Mesendoderm (in vitro differentiated cells): ENCODE measurements at regions not wholly inside any gene's neighbourhood (a gene's known extent, or its start where the extent isn't known, plus 50 kb on each side); places are given as distances from the start of the nearest gene placed in this dataset.

ENCODE experiments used
- DNase-seq: peaks from one replicate; pipeline ENCODE4 v3.0.0; 2013
- H2AK5ac ChIP-seq: 2 replicates; pipeline ENCODE4 v1.6.1; 2013; ENCODE audit warnings: low read length, inconsistent platforms
- H2BK120ac ChIP-seq: 2 replicates; pipeline ENCODE4 v1.6.1; 2013; ENCODE audit warnings: low read depth, mild to moderate bottlenecking, low read length, moderate library complexity, mixed read lengths
- H2BK15ac ChIP-seq: replicated peaks from 2 replicates; pipeline ENCODE4 v1.6.1; 2013; ENCODE audit warnings: low read depth, mild to moderate bottlenecking, moderate library complexity
- H2BK5ac ChIP-seq: 2 replicates; pipeline ENCODE4 v1.6.1; 2013; ENCODE audit warnings: low read length, inconsistent platforms
- H3K18ac ChIP-seq: 2 replicates; pipeline ENCODE4 v1.6.1; 2013; ENCODE audit warnings: mild to moderate bottlenecking, low read length, mixed read lengths
- H3K23ac ChIP-seq: one replicate; pipeline ENCODE4 v1.6.1; 2013; ENCODE audit warnings: low read length
- H3K27ac ChIP-seq: 2 replicates; pipeline ENCODE4 v1.5.1; 2013; ENCODE audit warnings: low read depth, mild to moderate bottlenecking, inconsistent platforms, low read length, moderate library complexity
- H3K27me3 ChIP-seq: 2 replicates; pipeline ENCODE4 v1.6.1; 2013; ENCODE audit warnings: low read length, control low read depth, mild to moderate bottlenecking, inconsistent platforms; ENCODE audit not compliant: insufficient read depth, poor library complexity
- H3K36me3 ChIP-seq: 2 replicates; pipeline ENCODE4 v1.6.1; 2013; ENCODE audit warnings: low read length, inconsistent platforms; ENCODE audit not compliant: control insufficient read depth, insufficient read depth
- H3K4ac ChIP-seq: one replicate; pipeline ENCODE4 v1.6.1; 2013; ENCODE audit warnings: low read depth, mild to moderate bottlenecking, low read length, moderate library complexity
- H3K4me1 ChIP-seq: 2 replicates; pipeline ENCODE4 v1.6.1; 2013; ENCODE audit warnings: low read depth, low read length, inconsistent platforms; ENCODE audit not compliant: control insufficient read depth
- H3K4me2 ChIP-seq: 2 replicates; pipeline ENCODE4 v1.6.1; 2013; ENCODE audit warnings: low read length
- H3K4me3 ChIP-seq: 2 replicates; pipeline ENCODE4 v1.5.1; 2013; ENCODE audit warnings: mild to moderate bottlenecking, low read length
- H3K56ac ChIP-seq: one replicate; pipeline ENCODE4 v1.6.1; 2013; ENCODE audit warnings: low read length
- H3K79me1 ChIP-seq: 2 replicates; pipeline ENCODE4 v1.6.1; 2013; ENCODE audit warnings: low read length, inconsistent platforms
- H3K79me2 ChIP-seq: 2 replicates; pipeline ENCODE4 v1.6.1; 2013; ENCODE audit warnings: mild to moderate bottlenecking, low read length; ENCODE audit not compliant: control insufficient read depth, insufficient read depth
- H3K9ac ChIP-seq: 2 replicates; pipeline ENCODE4 v1.6.1; 2013; ENCODE audit warnings: low read length, inconsistent platforms
- H4K5ac ChIP-seq: one replicate; pipeline ENCODE4 v1.6.1; 2013; ENCODE audit warnings: low read length
- H4K8ac ChIP-seq: one replicate; pipeline ENCODE4 v1.6.1; 2013; ENCODE audit warnings: low read depth, mild to moderate bottlenecking, control low read depth, low read length, moderate library complexity
- WGBS: extraction: QIAGEN DNeasy Blood & Tissue Kit; methylation state at CpG from one replicate; pipeline ENCODE4 v1.1.7; 2013; ENCODE audit warnings: low lambda C conversion rate, missing lambda C conversion rate; ENCODE audit not compliant: insufficient coverage; ENCODE audit errors: extremely low coverage; 5-methylcytosine and 5-hydroxymethylcytosine counted together

GRCh38 chr20:55500130-55500529 is 505.2 kb downstream of the CBLN4 start:
- Histone ChIP-seq H2AK5ac (no peak overlapping the region), H2BK15ac (no peak overlapping the region), H4K8ac (no peak overlapping the region), H3K4me1 (no peaks in the 10 kb centered on the region), H3K79me1 (no peaks in the 10 kb centered on the region), H2BK120ac (no peak overlapping the region), H3K23ac (no peak overlapping the region), H2BK5ac (no peak overlapping the region), H3K4me3 (no peak overlapping the region), H3K9ac (no peak overlapping the region), H3K18ac (no peak overlapping the region), H3K56ac (no peak overlapping the region), H3K27ac (no peak overlapping the region), H3K4me2 (no peak overlapping the region), H3K27me3 (no peaks in the 10 kb centered on the region), H3K4ac (no peak overlapping the region), H3K36me3 (no peaks in the 10 kb centered on the region), H4K5ac (no peak overlapping the region), H3K79me2 (no peaks in the 10 kb centered on the region)
- no CpG with 5 or more reads among the region's 4 CpGs for WGBS
- DNase-seq, result no peak

GRCh38 chr20:55488593-55488992 is 516.7 kb downstream of the CBLN4 start:
- H3K4me2 ChIP-seq, result no peak overlapping the region
- no peaks in the 10 kb centered on the region for H3K4me1 ChIP-seq
- H3K4ac ChIP-seq, result no peak overlapping the region
- no peaks in the 10 kb centered on the region for H3K27me3 ChIP-seq
- H2AK5ac ChIP-seq, result no peak overlapping the region
- no peak overlapping the region for H2BK15ac ChIP-seq
- no peak overlapping the region for H2BK120ac ChIP-seq
- no peaks in the 10 kb centered on the region for H3K79me2 ChIP-seq
- no peaks in the 10 kb centered on the region for H3K36me3 ChIP-seq
- no peak overlapping the region for H3K18ac ChIP-seq
- no peak overlapping the region for H3K23ac ChIP-seq
- no peak overlapping the region for H4K8ac ChIP-seq
- no peak overlapping the region for H3K56ac ChIP-seq
- H4K5ac ChIP-seq, result no peak overlapping the region
- no CpG with 5 or more reads among the region's 1 CpG for WGBS
- no peak overlapping the region for H3K4me3 ChIP-seq
- no peak overlapping the region for H2BK5ac ChIP-seq
- H3K79me1 ChIP-seq, result no peaks in the 10 kb centered on the region
- no peak overlapping the region for H3K27ac ChIP-seq
- no peak overlapping the region for H3K9ac ChIP-seq
- DNase-seq, result no peak

- H3K27me3 ChIP-seq, result no peaks in the 10 kb centered on the region
- H3K23ac ChIP-seq, result no peak overlapping the region
- no peak for DNase-seq
- H2BK15ac ChIP-seq, result no peak overlapping the region
- no peak overlapping the region for H3K4ac ChIP-seq
- H4K5ac ChIP-seq, result no peak overlapping the region
- no peak overlapping the region for H2AK5ac ChIP-seq
- no peaks in the 10 kb centered on the region for H3K4me1 ChIP-seq
- H3K4me3 ChIP-seq, result no peak overlapping the region
- no peak overlapping the region for H2BK5ac ChIP-seq
- H3K27ac ChIP-seq, result no peak overlapping the region
- no peak overlapping the region for H3K56ac ChIP-seq
- no peak overlapping the region for H3K18ac ChIP-seq
- no peaks in the 10 kb centered on the region for H3K79me1 ChIP-seq
- no peaks in the 10 kb centered on the region for H3K36me3 ChIP-seq
- no peaks in the 10 kb centered on the region for H3K79me2 ChIP-seq
- H4K8ac ChIP-seq, result no peak overlapping the region
- no peak overlapping the region for H3K4me2 ChIP-seq
- no peak overlapping the region for H2BK120ac ChIP-seq
- WGBS, result no CpG with 5 or more reads among the region's 2 CpGs
- H3K9ac ChIP-seq, result no peak overlapping the region
Observed at GRCh38 chr20:55478724-55479450, 526.4 kb downstream of the CBLN4 start.

- no CpG with 5 or more reads among the region's 4 CpGs for WGBS
- H2BK5ac ChIP-seq, result no peak overlapping the region
- no peak overlapping the region for H4K8ac ChIP-seq
- H3K4me1 ChIP-seq, result no peaks in the 10 kb centered on the region
- no peak overlapping the region for H3K4me2 ChIP-seq
- no peak overlapping the region for H2AK5ac ChIP-seq
- no peak overlapping the region for H2BK120ac ChIP-seq
- peak; percentile 67 for DNase-seq
- no peak overlapping the region for H3K56ac ChIP-seq
- H3K4me3 ChIP-seq, result no peak overlapping the region
- H2BK15ac ChIP-seq, result no peak overlapping the region
- no peaks in the 10 kb centered on the region for H3K79me1 ChIP-seq
- no peak overlapping the region for H3K27ac ChIP-seq
- H3K23ac ChIP-seq, result no peak overlapping the region
- no peak overlapping the region for H3K4ac ChIP-seq
- H3K18ac ChIP-seq, result no peak overlapping the region
- no peaks in the 10 kb centered on the region for H3K27me3 ChIP-seq
- no peak overlapping the region for H4K5ac ChIP-seq
- no peaks in the 10 kb centered on the region for H3K79me2 ChIP-seq
- no peaks in the 10 kb centered on the region for H3K36me3 ChIP-seq
- H3K9ac ChIP-seq, result no peak overlapping the region
Observed at GRCh38 chr20:55472704-55473103, 532.6 kb downstream of the CBLN4 start.

- H2BK120ac ChIP-seq, result no peak overlapping the region
- no peak overlapping the region for H3K56ac ChIP-seq
- no peaks in the 10 kb centered on the region for H3K4me1 ChIP-seq
- WGBS, result no CpG with 5 or more reads among the region's 7 CpGs
- no peaks in the 10 kb centered on the region for H3K79me2 ChIP-seq
- no peak overlapping the region for H3K9ac ChIP-seq
- H3K18ac ChIP-seq, result no peak overlapping the region
- no peak overlapping the region for H4K5ac ChIP-seq
- no peak overlapping the region for H3K27ac ChIP-seq
- DNase-seq, result no peak
- no peaks in the 10 kb centered on the region for H3K36me3 ChIP-seq
- H3K4me3 ChIP-seq, result no peak overlapping the region
- peak overlapping the region; percentile 56 for H4K8ac ChIP-seq
- no peak overlapping the region for H2AK5ac ChIP-seq
- H3K4ac ChIP-seq, result no peak overlapping the region
- H3K23ac ChIP-seq, result no peak overlapping the region
- H3K79me1 ChIP-seq, result no peaks in the 10 kb centered on the region
- no peak overlapping the region for H2BK15ac ChIP-seq
- no peak overlapping the region for H2BK5ac ChIP-seq
- H3K27me3 ChIP-seq, result no peaks in the 10 kb centered on the region
- H3K4me2 ChIP-seq, result no peak overlapping the region
Observed at GRCh38 chr20:55471052-55472006, 534.0 kb downstream of the CBLN4 start.
